ACHN (cell line): ENCODE measurements at regions not wholly inside any gene's neighbourhood (a gene's known extent, or its start where the extent isn't known, plus 50 kb on each side); places are given as distances from the start of the nearest gene placed in this dataset.

Experiments
- DNase-seq: peaks from one replicate; pipeline ENCODE4 v3.0.0-alpha.2; 2015
- in situ Hi-C: cut with HindIII; loops from 2 replicates; pipeline ENCODE4 v1.10.0; 2017; ENCODE audit warnings: low sequenced_read_pairs, low pct_ligation_motif_present, low pct_unique_long_range_greater_than_20kb

- in situ Hi-C loops: no loop called here
- no peak for DNase-seq
Measured at GRCh38 chr17:65447823-65448222, 113.6 kb downstream of the AXIN2 start.

GRCh38 chr17:65446838-65447526, 114.5 kb downstream of the AXIN2 start:
- in situ Hi-C loops: no loop called here
- no peak for DNase-seq

GRCh38 chr17:65446043-65446442, 115.4 kb downstream of the AXIN2 start:
- in situ Hi-C loops: no loop called here
- DNase-seq: no peak

GRCh38 chr17:65444049-65444448, 117.4 kb downstream of the AXIN2 start:
- no peak for DNase-seq
- in situ Hi-C loops: no loop called here

GRCh38 chr17:65442691-65443090, 118.8 kb downstream of the AXIN2 start:
- in situ Hi-C loops: no loop called here
- no peak for DNase-seq

GRCh38 chr17:65442250-65442649, 119.2 kb downstream of the AXIN2 start:
- in situ Hi-C loops: no loop called here
- DNase-seq: no peak

GRCh38 chr17:65441053-65441605, 120.3 kb downstream of the AXIN2 start:
- in situ Hi-C loops: no loop called here
- no peak for DNase-seq

GRCh38 chr17:65438708-65439294, 122.6 kb downstream of the AXIN2 start:
- in situ Hi-C loops: no loop called here

GRCh38 chr17:65438173-65438572, 123.3 kb downstream of the AXIN2 start:
- DNase-seq: no peak
- in situ Hi-C loops: no loop called here

More at GRCh38 chr17:65438708-65439294, 122.6 kb downstream of the AXIN2 start:
- DNase-seq: no peak

- in situ Hi-C loops: no loop called here
- DNase-seq: no peak
Measured at GRCh38 chr17:65436871-65437270, 124.6 kb downstream of the AXIN2 start.

- in situ Hi-C loops: no loop called here
- DNase-seq: no peak
Measured at GRCh38 chr17:65434878-65435277, 126.6 kb downstream of the AXIN2 start.

GRCh38 chr17:65434251-65434650, 127.2 kb downstream of the AXIN2 start:
- in situ Hi-C loops: no loop called here
- no peak for DNase-seq

GRCh38 chr17:65433592-65433991, 127.9 kb downstream of the AXIN2 start:
- in situ Hi-C loops: no loop called here
- DNase-seq: no peak

- DNase-seq: no peak
- in situ Hi-C loops: no loop called here
Measured at GRCh38 chr17:65433157-65433556, 128.3 kb downstream of the AXIN2 start.

- no peak for DNase-seq
- in situ Hi-C loops: no loop called here
Measured at GRCh38 chr17:65431116-65431515, 130.3 kb downstream of the AXIN2 start.

- in situ Hi-C loops: no loop called here
- no peak for DNase-seq
Measured at GRCh38 chr17:65430209-65430833, 131.1 kb downstream of the AXIN2 start.

- no peak for DNase-seq
- in situ Hi-C loops: no loop called here
Measured at GRCh38 chr17:65423346-65424140, 137.9 kb downstream of the AXIN2 start.

- no peak for DNase-seq
- in situ Hi-C loops: no loop called here
Measured at GRCh38 chr17:65418622-65419021, 142.8 kb downstream of the AXIN2 start.
